HEK293 (cell line): ENCODE measurements at regions not wholly inside any gene's neighbourhood (a gene's known extent, or its start where the extent isn't known, plus 50 kb on each side); places are given as distances from the start of the nearest gene placed in this dataset.

Experiments
- CTCF ChIA-PET: fragments of 350-600 bp; formaldehyde crosslinking; extraction: SDS; loops from one replicate; lab custom pipeline; 2021; ENCODE audit warnings: antibody characterized with exemption; lab: Yijun Ruan, JAX
- POLR2A ChIA-PET: fragments of 300-600 bp; formaldehyde crosslinking; extraction: SDS; loops from one replicate; lab custom pipeline; 2020; ENCODE audit warnings: antibody characterized with exemption, inconsistent platforms; lab: Yijun Ruan, JAX
- H3K27ac ChIP-seq: fragments of 200-500 bp; sonication (Bioruptor generic); 2 replicates; pipeline ENCODE4 v1.5.1; 2014; ENCODE audit warnings: low read depth, low read length, control low read depth, inconsistent platforms; ENCODE audit errors: extremely low read depth
- H3K36me3 ChIP-seq, 2 experiments: fragments of 200-500 bp in 1 of 2; sonication (Bioruptor generic) in 1 of 2; 1 replicate in 1 of 2; 2 replicates in 1 of 2; pipeline ENCODE4 v1.5.1; 2014 to 2017; ENCODE audit warnings: inconsistent platforms in 2 of 2, low read length in 2 of 2; ENCODE audit not compliant: control insufficient read depth in 2 of 2, insufficient read depth in 1 of 2
- H3K4me1 ChIP-seq: fragments of 200-500 bp; sonication (Bioruptor generic); 2 replicates; pipeline ENCODE4 v1.5.1; 2014; ENCODE audit warnings: mild to moderate bottlenecking, low read length, inconsistent platforms; ENCODE audit not compliant: control insufficient read depth, insufficient read depth
- H3K4me3 ChIP-seq: 2 replicates; pipeline ENCODE4 v1.5.1; 2011; ENCODE audit warnings: low read depth, mild to moderate bottlenecking, control low read depth, low read length, moderate library complexity
- H3K9me3 ChIP-seq: fragments of 200-500 bp; sonication (Bioruptor generic); 2 replicates; pipeline ENCODE4 v1.5.1; 2014; ENCODE audit warnings: low read depth, low read length, inconsistent platforms; ENCODE audit not compliant: control insufficient read depth, insufficient read depth
- KLF1 ChIP-seq: fragments of 450-650 bp; formaldehyde crosslinking; IDR thresholded peaks from 2 replicates; pipeline ENCODE4 v1.5.1; 2016; ENCODE audit warnings: missing biosample characterization, missing genetic modification characterization
- KLF10 ChIP-seq: fragments of 450-650 bp; IDR thresholded peaks from 2 replicates; pipeline ENCODE4 v1.5.1; 2018; ENCODE audit warnings: missing biosample characterization, mild to moderate bottlenecking, missing genetic modification characterization
- KLF9 ChIP-seq: fragments of 450-650 bp; formaldehyde crosslinking; IDR thresholded peaks from 2 replicates; pipeline ENCODE4 v1.5.1; 2016; ENCODE audit warnings: missing biosample characterization, missing genetic modification characterization, low read depth
- TRIM28 ChIP-seq: IDR thresholded peaks from 2 replicates; pipeline ENCODE4 v1.6.1; 2011; ENCODE audit warnings: low read length, control low read depth, borderline replicate concordance
- ZBTB20 ChIP-seq: fragments of 450-650 bp; formaldehyde crosslinking; IDR thresholded peaks from 2 replicates; pipeline ENCODE4 v1.5.1; 2016; ENCODE audit warnings: missing biosample characterization, missing genetic modification characterization
- ZBTB7A ChIP-seq: fragments of 450-650 bp; formaldehyde crosslinking; IDR thresholded peaks from 2 replicates; pipeline ENCODE4 v1.5.1; 2016; ENCODE audit warnings: low read depth, missing biosample characterization, missing genetic modification characterization
- ZNF140 ChIP-seq: fragments of 450-650 bp; formaldehyde crosslinking; IDR thresholded peaks from 2 replicates; pipeline ENCODE4 v1.5.1; 2016; ENCODE audit warnings: missing biosample characterization, missing genetic modification characterization
- ZNF175 ChIP-seq: fragments of 450-650 bp; formaldehyde crosslinking; IDR thresholded peaks from 2 replicates; pipeline ENCODE4 v1.5.1; 2016; ENCODE audit warnings: missing biosample characterization, missing genetic modification characterization
- ZNF239 ChIP-seq: fragments of 450-650 bp; formaldehyde crosslinking; IDR thresholded peaks from 2 replicates; pipeline ENCODE4 v1.5.1; 2016; ENCODE audit warnings: missing biosample characterization, missing genetic modification characterization
- ZNF473 ChIP-seq: fragments of 450-650 bp; formaldehyde crosslinking; IDR thresholded peaks from 2 replicates; pipeline ENCODE4 v1.5.1; 2017; ENCODE audit warnings: missing biosample characterization, missing genetic modification characterization
- ZNF596 ChIP-seq: fragments of 450-650 bp; IDR thresholded peaks from 2 replicates; pipeline ENCODE4 v1.5.0; 2018; ENCODE audit warnings: missing biosample characterization, mild to moderate bottlenecking, missing genetic modification characterization, moderate library complexity
- ZNF623 ChIP-seq: fragments of 450-650 bp; formaldehyde crosslinking; IDR thresholded peaks from 2 replicates; pipeline ENCODE4 v1.5.1; 2016; ENCODE audit warnings: missing biosample characterization, missing genetic modification characterization
- ZNF629 ChIP-seq: fragments of 450-650 bp; formaldehyde crosslinking; IDR thresholded peaks from 2 replicates; pipeline ENCODE4 v1.5.1; 2017; ENCODE audit warnings: missing biosample characterization, missing genetic modification characterization
- ZNF654 ChIP-seq: fragments of 450-650 bp; formaldehyde crosslinking; IDR thresholded peaks from 2 replicates; pipeline ENCODE4 v1.5.1; 2016; ENCODE audit warnings: low read depth, missing biosample characterization, missing genetic modification characterization
- ZNF785 ChIP-seq: fragments of 450-650 bp; formaldehyde crosslinking; IDR thresholded peaks from 2 replicates; pipeline ENCODE4 v1.5.1; 2016; ENCODE audit warnings: missing biosample characterization, missing genetic modification characterization
- TF ChIP-seq, protein P1 (sequence below): fragments of 450-650 bp; formaldehyde crosslinking; IDR thresholded peaks from 2 replicates; pipeline ENCODE4 v1.5.1; 2016; ENCODE audit warnings: missing biosample characterization, missing genetic modification characterization
- TF ChIP-seq, protein P2 (sequence below): fragments of 450-650 bp; formaldehyde crosslinking; conservative IDR thresholded peaks from 2 replicates; pipeline ENCODE4 v1.5.1; 2016; ENCODE audit warnings: low read depth, missing biosample characterization, missing genetic modification characterization
- TF ChIP-seq, protein P3 (sequence below): fragments of 450-650 bp; formaldehyde crosslinking; IDR thresholded peaks from 2 replicates; pipeline ENCODE4 v1.5.1; 2016; ENCODE audit warnings: missing biosample characterization, missing genetic modification characterization
- TF ChIP-seq, protein P4 (sequence below): fragments of 450-650 bp; formaldehyde crosslinking; IDR thresholded peaks from 2 replicates; pipeline ENCODE4; 2016; ENCODE audit warnings: missing biosample characterization, missing genetic modification characterization
- TF ChIP-seq, protein P5 (sequence below): fragments of 450-650 bp; formaldehyde crosslinking; IDR thresholded peaks from 2 replicates; pipeline ENCODE4 v1.5.1; 2016; ENCODE audit warnings: missing biosample characterization, missing genetic modification characterization
- TF ChIP-seq, protein P6 (sequence below): fragments of 450-650 bp; formaldehyde crosslinking; IDR thresholded peaks from 2 replicates; pipeline ENCODE4 v1.5.1; 2016; ENCODE audit warnings: missing biosample characterization, missing genetic modification characterization, borderline replicate concordance

DNA sequence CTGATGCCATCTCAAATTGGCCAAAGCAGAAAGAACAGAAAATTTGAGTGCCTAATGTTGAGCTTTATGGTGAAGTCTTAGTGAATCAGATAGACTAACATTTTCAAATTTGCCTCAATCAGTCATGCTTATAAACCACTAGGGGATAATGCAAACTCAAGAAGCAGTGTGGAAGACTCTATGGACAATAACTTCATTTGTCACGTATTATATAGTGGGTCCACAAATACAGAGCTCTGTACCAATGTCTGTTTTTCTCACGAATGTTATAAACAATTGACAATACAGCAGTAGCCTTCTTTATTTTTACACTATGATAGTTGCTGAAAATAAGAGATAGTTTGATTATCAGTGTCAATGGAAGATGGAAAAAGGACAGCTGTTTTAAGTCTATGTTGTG, 190.8 kb upstream of the SLC8A1 start:
- POLR2A ChIA-PET = no interaction called here
- no peaks in the 10 kb centered on the region for H3K9me3 ChIP-seq
- H3K4me3 ChIP-seq = no peak overlapping the region
- no peaks in the 10 kb centered on the region for H3K4me1 ChIP-seq
- no peak for TF ChIP-seq KLF9 (tag by site-specific recombination)
- no peak for TF ChIP-seq ZBTB7A (tag by site-specific recombination)
- TF ChIP-seq ZNF239 (tag by site-specific recombination) = no peak
- TF ChIP-seq, protein P1, sequence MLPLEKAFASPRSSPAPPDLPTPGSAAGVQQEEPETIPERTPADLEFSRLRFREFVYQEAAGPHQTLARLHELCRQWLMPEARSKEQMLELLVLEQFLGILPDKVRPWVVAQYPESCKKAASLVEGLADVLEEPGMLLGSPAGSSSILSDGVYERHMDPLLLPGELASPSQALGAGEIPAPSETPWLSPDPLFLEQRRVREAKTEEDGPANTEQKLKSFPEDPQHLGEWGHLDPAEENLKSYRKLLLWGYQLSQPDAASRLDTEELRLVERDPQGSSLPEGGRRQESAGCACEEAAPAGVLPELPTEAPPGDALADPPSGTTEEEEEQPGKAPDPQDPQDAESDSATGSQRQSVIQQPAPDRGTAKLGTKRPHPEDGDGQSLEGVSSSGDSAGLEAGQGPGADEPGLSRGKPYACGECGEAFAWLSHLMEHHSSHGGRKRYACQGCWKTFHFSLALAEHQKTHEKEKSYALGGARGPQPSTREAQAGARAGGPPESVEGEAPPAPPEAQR (tag by site-specific recombination) = no peak
- TF ChIP-seq, protein P2, sequence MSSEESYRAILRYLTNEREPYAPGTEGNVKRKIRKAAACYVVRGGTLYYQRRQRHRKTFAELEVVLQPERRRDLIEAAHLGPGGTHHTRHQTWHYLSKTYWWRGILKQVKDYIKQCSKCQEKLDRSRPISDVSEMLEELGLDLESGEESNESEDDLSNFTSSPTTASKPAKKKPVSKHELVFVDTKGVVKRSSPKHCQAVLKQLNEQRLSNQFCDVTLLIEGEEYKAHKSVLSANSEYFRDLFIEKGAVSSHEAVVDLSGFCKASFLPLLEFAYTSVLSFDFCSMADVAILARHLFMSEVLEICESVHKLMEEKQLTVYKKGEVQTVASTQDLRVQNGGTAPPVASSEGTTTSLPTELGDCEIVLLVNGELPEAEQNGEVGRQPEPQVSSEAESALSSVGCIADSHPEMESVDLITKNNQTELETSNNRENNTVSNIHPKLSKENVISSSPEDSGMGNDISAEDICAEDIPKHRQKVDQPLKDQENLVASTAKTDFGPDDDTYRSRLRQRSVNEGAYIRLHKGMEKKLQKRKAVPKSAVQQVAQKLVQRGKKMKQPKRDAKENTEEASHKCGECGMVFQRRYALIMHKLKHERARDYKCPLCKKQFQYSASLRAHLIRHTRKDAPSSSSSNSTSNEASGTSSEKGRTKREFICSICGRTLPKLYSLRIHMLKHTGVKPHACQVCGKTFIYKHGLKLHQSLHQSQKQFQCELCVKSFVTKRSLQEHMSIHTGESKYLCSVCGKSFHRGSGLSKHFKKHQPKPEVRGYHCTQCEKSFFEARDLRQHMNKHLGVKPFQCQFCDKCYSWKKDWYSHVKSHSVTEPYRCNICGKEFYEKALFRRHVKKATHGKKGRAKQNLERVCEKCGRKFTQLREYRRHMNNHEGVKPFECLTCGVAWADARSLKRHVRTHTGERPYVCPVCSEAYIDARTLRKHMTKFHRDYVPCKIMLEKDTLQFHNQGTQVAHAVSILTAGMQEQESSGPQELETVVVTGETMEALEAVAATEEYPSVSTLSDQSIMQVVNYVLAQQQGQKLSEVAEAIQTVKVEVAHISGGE (tag by site-specific recombination) = no peak
- TF ChIP-seq, protein P3, sequence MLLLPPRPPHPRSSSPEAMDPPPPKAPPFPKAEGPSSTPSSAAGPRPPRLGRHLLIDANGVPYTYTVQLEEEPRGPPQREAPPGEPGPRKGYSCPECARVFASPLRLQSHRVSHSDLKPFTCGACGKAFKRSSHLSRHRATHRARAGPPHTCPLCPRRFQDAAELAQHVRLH (tag by site-specific recombination) = no peak
- TF ChIP-seq ZBTB20 (tag by site-specific recombination) = no peak
- H3K36me3 ChIP-seq = no peaks in the 10 kb centered on the region
- H3K27ac ChIP-seq = no peak overlapping the region
- CTCF ChIA-PET = interaction anchor here (0.5 to 0.7 kb wide), 2 partner anchors 87 to 98 kb away, joined by 3 to 4 read pairs; no protein-coding TSS in a partner anchor

DNA sequence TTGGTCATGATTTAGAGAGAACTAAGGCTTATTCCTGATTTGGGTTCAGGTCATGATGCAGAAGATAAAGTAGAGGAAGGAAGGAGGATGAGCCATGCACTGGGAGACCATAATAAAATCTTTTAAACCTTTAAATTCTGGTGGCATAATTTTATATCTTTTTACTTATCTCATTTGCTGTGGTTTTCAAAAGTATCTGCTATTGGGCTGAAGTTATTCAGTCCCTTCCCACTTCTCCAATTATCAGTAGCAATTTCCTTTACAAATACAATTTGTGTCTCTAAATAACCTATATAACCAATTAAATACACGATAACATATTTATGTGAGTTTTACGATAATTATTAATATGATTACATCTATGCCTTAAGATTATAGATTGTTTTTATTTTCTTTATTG, 194.8 kb upstream of the SLC8A1 start:
- H3K36me3 ChIP-seq = no peaks in the 10 kb centered on the region
- H3K9me3 ChIP-seq = no peaks in the 10 kb centered on the region
- H3K4me3 ChIP-seq = no peak overlapping the region
- ChIA-PET POLR2A (no interaction called here), CTCF (no interaction called here)
- no peaks in the 10 kb centered on the region for H3K4me1 ChIP-seq
- no peak overlapping the region for H3K27ac ChIP-seq
- TF ChIP-seq, protein P4, sequence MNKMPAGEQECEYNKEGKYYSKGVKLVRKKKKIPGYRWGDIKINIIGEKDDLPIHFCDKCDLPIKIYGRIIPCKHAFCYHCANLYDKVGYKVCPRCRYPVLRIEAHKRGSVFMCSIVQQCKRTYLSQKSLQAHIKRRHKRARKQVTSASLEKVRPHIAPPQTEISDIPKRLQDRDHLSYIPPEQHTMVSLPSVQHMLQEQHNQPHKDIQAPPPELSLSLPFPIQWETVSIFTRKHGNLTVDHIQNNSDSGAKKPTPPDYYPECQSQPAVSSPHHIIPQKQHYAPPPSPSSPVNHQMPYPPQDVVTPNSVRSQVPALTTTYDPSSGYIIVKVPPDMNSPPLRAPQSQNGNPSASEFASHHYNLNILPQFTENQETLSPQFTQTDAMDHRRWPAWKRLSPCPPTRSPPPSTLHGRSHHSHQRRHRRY (tag by site-specific recombination) = no peak
- no peak for TF ChIP-seq ZNF596 (tag by site-specific recombination)
- no peak for TF ChIP-seq ZNF175 (tag by site-specific recombination)
- no peak for TF ChIP-seq ZNF654
- TF ChIP-seq ZNF629 (tag by site-specific recombination) = no peak
- no peak for TF ChIP-seq ZNF623 (tag by site-specific recombination)
- no peak for TF ChIP-seq ZNF140 (tag by site-specific recombination)
- TF ChIP-seq KLF1 (tag by site-specific recombination) = no peak
- TF ChIP-seq KLF10 (tag by site-specific recombination) = no peak
- TF ChIP-seq, protein P5, sequence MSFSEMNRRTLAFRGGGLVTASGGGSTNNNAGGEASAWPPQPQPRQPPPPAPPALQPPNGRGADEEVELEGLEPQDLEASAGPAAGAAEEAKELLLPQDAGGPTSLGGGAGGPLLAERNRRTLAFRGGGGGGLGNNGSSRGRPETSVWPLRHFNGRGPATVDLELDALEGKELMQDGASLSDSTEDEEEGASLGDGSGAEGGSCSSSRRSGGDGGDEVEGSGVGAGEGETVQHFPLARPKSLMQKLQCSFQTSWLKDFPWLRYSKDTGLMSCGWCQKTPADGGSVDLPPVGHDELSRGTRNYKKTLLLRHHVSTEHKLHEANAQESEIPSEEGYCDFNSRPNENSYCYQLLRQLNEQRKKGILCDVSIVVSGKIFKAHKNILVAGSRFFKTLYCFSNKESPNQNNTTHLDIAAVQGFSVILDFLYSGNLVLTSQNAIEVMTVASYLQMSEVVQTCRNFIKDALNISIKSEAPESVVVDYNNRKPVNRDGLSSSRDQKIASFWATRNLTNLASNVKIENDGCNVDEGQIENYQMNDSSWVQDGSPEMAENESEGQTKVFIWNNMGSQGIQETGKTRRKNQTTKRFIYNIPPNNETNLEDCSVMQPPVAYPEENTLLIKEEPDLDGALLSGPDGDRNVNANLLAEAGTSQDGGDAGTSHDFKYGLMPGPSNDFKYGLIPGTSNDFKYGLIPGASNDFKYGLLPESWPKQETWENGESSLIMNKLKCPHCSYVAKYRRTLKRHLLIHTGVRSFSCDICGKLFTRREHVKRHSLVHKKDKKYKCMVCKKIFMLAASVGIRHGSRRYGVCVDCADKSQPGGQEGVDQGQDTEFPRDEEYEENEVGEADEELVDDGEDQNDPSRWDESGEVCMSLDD (tag by site-specific recombination) = no peak
- no peak for TF ChIP-seq ZNF473 (tag by site-specific recombination)
- TF ChIP-seq, protein P6, sequence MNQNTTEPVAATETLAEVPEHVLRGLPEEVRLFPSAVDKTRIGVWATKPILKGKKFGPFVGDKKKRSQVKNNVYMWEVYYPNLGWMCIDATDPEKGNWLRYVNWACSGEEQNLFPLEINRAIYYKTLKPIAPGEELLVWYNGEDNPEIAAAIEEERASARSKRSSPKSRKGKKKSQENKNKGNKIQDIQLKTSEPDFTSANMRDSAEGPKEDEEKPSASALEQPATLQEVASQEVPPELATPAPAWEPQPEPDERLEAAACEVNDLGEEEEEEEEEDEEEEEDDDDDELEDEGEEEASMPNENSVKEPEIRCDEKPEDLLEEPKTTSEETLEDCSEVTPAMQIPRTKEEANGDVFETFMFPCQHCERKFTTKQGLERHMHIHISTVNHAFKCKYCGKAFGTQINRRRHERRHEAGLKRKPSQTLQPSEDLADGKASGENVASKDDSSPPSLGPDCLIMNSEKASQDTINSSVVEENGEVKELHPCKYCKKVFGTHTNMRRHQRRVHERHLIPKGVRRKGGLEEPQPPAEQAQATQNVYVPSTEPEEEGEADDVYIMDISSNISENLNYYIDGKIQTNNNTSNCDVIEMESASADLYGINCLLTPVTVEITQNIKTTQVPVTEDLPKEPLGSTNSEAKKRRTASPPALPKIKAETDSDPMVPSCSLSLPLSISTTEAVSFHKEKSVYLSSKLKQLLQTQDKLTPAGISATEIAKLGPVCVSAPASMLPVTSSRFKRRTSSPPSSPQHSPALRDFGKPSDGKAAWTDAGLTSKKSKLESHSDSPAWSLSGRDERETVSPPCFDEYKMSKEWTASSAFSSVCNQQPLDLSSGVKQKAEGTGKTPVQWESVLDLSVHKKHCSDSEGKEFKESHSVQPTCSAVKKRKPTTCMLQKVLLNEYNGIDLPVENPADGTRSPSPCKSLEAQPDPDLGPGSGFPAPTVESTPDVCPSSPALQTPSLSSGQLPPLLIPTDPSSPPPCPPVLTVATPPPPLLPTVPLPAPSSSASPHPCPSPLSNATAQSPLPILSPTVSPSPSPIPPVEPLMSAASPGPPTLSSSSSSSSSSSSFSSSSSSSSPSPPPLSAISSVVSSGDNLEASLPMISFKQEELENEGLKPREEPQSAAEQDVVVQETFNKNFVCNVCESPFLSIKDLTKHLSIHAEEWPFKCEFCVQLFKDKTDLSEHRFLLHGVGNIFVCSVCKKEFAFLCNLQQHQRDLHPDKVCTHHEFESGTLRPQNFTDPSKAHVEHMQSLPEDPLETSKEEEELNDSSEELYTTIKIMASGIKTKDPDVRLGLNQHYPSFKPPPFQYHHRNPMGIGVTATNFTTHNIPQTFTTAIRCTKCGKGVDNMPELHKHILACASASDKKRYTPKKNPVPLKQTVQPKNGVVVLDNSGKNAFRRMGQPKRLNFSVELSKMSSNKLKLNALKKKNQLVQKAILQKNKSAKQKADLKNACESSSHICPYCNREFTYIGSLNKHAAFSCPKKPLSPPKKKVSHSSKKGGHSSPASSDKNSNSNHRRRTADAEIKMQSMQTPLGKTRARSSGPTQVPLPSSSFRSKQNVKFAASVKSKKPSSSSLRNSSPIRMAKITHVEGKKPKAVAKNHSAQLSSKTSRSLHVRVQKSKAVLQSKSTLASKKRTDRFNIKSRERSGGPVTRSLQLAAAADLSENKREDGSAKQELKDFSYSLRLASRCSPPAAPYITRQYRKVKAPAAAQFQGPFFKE (tag by site-specific recombination) = no peak
- no peak for TF ChIP-seq ZNF785 (tag by site-specific recombination)
- TF ChIP-seq TRIM28 = no peak
